AG20443 (cell line): ENCODE measurements at regions not wholly inside any gene's neighbourhood (a gene's known extent, or its start where the extent isn't known, plus 50 kb on each side); places are given as distances from the start of the nearest gene placed in this dataset.
A peak's percentile ranks its signal among the peaks of the same experiment; 100 is the strongest.

Source experiments
- DNase-seq: peaks from one replicate; pipeline ENCODE4 v3.0.0; 2012; ENCODE audit warnings: low spot score, mixed read lengths

DNA sequence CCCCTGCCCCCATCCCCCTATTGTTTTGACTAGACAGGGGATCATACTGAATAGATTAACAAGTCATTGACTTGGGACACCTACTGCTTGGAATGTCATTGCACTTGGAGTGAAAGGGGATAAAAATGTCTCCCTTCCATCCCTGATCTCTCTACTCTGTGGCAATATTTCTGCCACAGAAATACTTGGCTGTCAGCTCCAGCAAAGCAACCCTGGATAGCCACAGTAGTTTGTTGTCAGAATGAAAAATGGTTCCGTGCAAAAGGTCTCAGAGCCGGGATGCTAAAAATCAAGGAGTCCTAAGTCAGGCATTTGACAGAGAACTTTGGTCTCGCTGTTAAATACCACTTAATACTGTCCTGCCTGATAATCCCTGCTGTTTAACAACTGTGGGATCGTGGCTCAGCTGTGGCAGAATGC lies 722.0 kb upstream of the SOX9 start:
- DNase-seq = peak; percentile 38

DNA sequence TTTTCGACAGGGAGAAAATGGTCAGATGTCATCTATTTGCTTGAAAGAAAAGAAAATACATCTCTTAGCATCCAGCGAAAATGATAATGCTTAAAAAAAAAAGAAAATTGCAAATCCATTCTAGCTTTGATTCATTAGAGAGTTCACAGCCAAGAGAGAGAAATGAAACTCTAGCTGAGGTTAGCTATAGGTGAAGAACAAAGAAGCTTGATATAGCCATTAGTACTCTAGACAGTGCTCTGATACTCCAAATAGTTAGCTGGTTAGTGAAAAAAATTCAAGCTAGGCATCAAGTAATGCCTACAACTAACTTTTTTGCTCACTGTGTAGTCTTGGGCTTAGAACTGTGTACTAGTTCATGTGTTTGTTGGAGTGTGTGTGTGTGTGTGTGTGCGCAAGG lies 721.6 kb upstream of the SOX9 start:
- no peak for DNase-seq

DNA sequence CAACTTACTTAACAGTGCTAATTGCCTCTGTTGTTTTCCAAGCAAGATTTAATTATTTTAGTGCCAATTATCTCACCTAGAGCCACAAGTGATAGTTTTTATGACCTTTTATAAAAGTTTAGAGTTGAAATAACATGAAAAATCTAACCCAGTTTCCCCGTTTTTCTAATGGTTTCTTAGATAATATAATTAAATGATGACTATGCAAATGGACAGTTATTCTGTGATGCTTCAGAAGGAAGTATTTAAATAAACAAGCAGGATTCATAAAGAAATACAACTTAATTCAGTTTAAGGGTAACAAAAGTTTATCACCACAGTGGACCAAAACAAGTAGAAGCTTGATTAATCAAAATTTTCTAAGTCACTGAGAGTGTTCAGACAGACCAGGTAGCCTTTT lies 721.2 kb upstream of the SOX9 start:
- DNase-seq = no peak

DNA sequence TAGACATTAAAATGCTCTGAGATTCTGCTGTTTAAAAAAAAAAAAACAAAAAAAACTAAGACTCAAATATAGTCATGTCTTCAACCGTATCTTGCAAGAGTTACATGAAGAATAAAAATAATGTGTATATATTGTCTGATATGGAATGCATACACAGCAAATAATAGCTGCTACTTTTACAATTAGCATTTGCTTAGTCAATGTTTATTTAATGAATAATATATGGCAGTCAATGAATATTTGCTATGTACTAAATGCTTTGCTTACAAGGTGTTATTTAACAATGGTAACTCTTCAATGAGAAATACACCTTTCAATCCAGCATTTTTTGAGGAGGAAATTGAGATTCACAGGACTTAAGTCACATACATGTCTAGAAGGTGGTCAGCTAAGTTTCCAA lies 718.8 kb upstream of the SOX9 start:
- no peak for DNase-seq

DNA sequence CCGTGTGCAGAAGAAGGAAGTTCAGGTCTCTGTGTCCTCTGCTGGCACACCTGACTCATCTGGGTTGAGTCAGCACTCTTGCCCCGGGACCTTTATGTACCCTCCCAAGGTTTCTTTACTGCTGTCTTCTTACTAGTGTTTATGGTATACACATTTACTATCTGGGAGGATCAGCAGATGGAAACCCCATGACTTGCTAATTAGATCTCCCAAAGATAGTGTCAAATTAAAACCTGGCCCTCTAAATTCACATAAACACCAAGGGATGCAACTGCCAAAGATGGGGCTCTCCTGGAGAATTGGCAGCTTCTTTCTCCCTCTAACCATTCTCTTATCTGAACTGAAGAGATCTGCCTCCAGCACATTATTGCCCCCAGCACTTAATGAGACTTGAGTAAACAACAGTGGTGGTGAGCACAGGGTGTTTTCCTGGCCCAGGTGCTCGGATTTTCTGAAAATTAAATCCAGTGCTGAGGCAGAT lies 718.1 kb upstream of the SOX9 start:
- no peak for DNase-seq

DNA sequence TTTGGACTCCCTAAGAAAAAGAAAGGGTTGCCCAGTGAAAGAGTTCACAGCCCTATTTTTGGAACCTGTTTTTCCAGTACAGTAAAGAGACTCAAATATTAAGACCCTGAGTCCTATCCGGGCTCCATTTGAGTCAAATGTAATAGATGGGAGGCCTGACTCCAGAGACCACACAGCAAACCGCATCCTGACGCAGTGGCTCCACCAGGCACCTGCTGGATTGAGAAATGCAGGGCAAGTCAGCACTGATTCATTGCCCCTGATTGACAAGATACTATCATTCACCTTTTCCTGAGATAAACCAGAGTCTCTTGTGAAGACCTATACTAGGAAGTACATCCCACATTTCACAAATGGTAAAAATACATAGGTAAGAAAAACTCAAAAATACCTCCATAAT lies 715.7 kb upstream of the SOX9 start:
- no peak for DNase-seq

DNA sequence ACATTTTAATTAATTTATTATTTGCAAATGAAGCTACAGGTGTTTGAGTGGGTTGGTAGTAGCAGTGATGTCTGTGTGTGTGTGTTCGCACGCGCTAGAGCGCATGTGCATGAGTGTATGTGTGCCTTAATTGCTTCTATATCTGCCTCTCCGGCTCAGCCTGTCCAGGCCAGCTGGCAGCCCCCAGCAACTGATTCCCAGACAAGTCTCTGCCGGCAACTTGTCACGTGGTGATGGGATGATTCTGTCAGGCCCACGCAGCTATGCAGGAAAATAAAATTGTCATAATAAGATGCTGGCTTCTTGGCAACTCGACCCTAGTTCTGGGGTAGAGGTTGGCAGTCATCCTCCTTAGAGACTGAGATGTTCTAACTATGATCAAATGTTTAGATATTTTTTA lies 712.8 kb upstream of the SOX9 start:
- DNase-seq = no peak

DNA sequence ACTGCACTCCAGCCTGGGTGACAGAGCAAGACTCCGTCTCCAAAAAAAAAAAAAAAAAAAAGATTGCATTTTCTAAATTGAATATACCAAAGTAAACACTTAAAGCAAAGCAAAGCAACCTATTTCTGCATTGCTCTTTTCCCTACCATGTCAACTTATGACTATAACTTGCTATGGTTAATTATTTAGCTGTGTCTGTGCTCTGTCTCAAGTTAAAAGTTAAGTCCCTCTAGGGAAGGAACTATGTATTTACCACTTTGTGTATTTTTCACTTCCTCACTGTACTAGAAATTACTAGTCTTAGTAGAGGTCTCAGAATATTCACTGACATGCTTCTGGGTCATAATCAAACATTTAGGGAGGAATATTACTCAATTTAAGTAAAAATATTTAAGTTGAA lies 711.7 kb upstream of the SOX9 start:
- DNase-seq = no peak

DNA sequence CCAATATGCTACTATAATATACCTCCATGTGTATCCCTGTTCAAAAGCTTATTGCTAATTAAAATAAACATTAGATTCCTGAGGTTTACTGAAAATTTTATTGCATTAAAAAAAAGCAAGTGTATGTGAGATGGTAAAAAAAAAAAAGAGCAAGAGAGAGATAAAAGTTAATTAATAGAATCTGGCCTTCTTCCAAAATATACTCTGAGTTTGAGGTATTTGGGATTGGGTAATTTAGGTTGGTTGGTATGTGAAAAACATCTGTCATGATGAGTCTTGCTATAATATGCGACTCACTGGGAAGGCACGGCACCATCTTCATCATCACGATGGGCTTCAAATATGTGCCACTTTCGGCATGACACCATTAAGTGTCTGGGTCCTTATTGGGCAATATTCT lies 711.1 kb upstream of the SOX9 start:
- DNase-seq = peak; percentile 63

DNA sequence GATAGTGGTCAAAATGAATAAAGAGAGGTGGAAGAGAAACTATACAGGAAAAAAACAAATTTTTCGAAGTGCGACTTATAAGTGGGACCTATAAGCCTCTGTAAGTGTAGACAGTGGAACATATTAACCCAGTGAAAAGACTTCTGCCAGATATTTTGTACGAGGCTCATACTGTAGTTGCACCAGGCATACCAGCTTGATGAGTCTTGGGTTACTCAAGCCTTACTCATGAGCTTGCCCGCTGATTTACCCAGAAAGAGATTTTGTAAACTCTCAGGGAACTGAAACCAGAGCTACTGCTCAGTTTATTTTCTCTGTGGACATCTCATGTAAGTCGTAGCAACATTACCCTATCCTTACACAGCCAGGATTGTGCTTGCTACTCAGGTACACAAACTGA lies 708.0 kb upstream of the SOX9 start:
- peak; percentile 88 for DNase-seq

DNA sequence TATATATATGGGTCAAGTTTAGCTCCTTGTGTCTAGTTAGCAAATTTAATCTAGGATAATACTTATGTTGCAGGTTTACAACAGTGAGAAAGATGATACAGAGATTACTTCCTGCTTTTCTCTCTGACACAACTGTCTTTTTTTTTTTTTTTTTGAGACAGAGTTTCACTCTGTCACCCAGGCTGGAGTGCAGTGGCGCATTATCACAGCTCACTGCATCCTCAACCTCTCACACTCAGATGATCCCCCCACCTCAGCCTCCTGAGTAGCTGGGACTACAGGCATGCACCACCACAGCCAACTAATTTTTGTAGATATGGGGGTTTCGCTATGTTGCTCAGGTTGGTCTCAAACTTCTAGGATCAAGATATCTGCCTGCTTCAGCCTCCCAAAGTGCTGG lies 706.9 kb upstream of the SOX9 start:
- DNase-seq = no peak

DNA sequence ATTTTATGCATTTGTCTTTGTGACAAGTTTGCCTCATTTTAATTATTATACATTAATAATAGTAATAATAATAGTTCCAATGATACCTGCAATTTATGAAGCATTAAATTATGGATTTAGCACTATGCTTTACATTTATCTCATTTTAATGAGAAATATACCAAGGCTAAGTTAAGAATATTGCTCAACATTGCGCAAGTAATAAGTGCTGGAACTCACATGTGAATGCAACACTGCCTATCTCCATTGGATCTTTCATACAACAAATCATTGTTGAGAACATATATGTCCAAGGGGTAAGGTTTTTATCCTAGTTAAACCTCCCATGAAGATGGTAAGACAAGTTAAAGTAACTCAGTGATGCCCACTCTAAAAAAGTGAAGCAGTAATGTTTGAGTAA lies 703.7 kb upstream of the SOX9 start:
- no peak for DNase-seq

DNA sequence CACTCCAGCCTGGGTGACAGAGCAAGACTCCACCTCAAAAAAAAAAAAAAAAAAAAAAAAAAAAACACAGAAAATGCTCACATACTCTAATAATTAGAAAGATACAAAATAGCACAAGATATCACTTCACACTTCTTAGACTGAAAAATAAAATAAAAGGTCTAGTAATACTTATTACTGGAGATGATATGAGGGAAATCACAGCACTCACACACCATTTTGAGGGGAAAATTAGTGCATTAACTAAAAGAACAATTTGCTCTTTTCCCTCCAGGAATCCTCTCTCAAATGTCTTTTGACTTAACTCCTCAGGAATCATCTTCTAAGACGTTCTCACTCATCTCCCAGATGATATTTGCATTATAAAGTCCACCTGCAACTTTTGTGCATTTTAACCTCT lies 697.9 kb upstream of the SOX9 start:
- no peak for DNase-seq

DNA sequence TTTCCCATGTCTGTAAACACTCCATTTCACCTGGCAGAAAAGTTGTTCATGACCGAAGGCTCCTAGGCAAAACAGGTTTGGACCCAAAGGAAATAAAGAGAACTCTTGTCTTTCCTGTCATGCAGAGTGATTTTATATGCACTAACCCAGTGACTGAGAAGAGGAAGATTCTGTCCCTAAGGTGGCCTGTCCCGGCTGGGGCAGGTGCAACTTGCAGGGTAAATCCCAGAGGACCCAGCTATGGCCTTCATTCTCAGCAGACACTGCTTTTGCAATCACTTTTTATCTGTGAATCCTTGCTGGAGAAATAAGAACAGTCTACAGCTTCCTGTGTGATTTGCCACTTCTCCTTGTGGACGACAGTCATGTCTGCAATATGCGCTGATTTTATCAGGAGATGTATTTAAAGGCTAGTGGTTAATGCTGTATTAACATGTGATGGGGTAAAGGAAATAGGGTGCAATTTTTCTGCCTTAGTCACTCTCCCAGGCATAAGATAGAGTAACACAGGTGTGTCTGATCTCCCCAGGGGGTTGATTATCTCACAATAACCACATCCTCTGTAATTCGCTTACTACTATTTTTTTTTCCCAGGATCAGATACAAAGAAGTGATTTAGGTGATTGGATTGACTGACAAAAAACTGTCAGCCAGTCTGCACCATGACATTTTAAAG lies 696.8 kb upstream of the SOX9 start:
- no peak for DNase-seq

DNA sequence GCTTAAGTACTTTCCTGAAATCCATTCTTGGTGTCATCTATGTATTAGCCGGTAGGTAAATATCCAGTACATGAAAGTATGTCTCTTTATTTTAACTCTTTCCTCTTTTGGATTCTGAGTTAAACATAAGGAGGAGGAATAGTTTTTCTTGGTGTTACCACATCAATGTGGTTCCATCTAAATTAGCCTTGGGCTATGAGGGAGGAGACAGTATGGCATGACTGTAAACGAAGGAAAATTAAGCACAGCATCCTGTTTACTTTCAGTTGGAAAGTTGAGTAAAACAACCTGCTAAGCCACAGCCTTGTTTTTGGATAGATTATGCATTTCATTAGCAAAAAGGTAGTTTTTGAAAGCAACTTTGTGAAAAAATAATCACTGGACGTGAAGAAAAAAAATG lies 693.0 kb upstream of the SOX9 start:
- no peak for DNase-seq

DNA sequence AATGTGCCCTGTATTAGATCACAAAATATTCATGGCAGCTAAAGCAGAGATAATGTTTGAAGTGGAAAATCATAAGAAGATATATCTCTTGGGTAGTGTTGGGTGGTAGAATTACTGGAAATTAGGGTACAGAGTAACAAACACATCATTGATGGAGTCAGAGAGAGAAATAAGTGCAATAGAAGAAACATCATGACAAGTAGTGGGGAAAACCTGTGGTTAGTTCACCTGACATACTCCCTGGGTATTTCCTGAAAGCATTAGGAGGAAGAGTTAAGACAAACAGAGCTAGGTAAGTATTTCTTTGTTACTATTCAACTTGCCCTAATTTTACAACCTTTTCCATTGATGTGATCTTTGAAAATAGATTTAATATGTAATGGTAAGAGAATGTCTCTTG lies 691.9 kb upstream of the SOX9 start:
- no peak for DNase-seq

DNA sequence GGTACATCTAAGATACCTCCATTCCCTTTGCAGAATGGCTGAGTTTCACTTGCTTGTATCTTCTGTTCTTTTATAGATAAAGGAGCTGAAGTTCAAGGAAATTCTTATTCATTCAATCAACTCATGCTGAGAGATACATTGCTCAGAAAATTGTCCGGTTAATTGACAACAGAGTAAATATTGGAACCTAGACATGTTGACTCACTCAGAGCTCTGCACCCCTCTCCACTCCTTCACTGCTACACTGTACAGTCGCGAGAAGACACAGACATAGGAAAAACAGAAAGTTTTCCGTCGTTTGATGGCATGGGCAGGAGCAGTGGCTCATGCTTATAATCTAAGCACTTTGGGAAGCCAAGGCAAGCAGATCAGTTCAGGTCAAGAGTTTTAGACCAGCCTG lies 690.5 kb upstream of the SOX9 start:
- no peak for DNase-seq

DNA sequence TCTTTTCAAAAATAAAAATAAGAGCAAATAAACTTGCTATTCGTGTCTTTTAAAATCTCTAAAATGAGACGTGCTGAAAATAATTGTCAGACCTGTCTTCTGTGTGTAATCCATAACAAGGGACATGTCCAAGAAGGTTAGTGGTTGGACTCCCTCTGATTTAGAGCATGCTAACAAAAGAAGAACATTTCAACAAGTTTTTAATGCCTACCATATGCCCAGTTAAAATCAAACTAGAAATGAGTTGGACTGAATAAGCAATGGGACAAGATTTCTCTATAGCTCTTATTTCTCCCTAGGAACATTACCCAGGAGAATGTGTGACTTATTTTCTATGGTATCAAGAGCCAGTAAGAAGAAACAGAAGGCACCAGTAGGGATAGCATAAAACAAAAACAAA lies 689.7 kb upstream of the SOX9 start:
- no peak for DNase-seq

DNA sequence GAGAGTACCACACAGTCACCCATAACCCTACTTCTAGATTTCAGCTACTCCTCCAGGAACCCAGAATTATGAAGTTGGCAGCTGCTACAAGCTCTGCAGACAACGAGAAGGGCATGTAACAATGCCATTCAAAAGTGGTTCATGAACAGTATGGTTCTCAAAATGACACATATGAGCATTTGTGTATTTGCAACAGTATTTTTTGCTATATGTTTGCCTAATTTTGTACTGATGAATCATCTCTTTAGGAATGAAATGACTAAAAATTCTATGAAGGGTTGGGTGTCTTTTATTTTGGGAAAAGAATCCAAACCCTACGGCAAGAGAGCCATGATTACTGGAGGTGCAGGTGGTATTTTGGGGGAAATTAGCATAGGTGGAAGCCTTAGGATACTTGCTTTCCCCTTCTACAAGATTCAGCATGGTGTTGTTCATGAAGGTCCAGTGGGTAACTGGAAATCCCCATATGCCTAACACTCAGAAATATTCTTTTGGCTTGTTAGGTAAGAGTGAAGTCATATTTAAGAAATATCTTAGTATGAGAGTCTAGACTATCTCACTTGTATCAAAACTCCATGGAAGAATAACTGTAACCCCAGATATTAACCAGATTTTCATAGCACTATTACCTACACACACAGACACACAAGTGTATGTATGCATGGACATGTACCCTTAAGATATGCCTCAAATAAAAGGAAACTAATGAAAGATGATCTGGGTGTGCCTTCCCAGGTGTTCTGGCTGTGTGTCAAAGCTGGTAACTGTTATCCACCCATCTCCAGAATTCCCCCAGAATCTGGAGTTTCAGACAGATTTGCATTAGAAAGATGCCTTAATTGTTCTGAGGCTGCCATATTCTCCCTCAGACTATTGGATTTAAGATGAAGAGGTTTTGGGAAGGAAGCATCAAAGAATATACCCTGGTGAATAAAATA lies 688.2 kb upstream of the SOX9 start:
- no peak for DNase-seq

DNA sequence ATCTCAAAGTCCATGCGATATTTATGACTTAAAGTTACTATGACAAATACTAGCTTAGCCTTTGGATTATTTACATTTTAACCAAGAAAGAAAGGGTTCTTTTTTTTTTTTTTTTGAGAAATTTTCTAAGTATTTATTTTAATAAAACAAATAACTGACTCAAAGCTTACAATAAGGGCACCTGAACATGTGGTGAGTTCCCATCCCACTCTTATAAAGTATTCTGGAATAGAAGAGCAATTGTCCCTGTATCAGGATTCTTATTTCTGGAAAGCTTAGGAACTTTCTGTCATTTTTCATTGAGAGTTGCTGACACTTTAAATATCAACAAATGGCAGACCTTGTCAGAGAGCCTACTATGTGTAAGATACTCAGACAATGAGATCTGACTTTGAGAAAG lies 686.1 kb upstream of the SOX9 start:
- DNase-seq = no peak

DNA sequence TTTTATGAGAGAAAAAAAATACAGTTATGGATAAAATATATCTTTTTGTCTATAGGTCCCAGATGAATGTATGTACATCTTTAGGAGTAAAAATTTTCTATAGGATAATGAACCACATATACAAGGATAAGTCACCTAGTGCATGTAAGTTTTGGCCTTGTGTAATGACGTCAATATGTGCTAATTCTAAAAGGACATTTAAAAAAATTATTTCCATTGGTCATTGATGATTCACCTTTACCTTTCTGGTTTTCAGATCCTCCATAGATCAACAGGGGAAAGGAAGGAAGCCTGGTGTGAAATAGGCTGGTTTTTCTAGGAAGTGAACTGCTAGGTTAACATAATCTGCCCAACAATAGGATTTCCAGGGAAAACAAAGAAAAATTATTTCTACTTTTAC lies 684.3 kb upstream of the SOX9 start:
- no peak for DNase-seq

DNA sequence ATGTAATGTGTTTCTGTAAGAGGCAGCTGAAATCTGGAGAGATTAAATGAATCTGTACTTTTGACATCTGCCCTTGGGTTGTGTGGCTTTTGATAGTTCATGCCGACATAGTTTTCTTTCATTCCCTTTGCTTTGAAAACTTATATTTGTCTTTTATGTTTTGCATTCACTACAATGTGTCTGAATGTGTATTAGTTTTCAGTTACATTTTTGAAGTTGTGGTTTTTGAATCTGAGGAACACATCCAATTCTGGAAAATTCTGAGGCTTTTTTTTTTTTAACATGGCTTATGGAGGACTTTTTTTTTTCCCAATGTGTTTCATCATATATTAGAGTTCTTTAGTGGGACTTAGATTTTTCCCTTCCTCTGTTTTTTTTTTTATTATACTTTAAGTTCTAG lies 683.7 kb upstream of the SOX9 start:
- no peak for DNase-seq

DNA sequence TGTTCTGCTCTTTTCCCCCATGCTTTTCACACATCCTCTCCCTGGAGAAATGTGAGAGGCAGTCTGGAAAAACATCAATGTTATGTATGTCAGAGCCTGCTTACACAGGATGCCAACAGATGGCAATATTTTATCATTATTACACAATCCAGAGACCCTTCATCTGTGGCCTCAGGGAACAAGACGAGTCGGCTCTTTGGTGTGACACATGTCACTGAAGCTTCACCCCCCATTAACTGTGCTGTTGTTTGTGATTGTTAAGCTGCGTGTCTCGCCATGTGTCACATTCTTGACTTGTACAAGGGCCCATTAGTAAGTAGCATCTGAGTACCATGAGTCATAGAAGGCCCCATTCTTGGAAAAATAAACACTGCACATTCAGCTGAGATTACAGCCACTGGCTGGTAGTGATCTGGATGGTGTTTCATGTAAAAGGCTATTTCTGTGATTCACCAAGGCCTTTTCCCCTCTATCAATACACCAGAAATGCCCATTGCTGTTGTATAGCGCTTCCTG lies 682.1 kb upstream of the SOX9 start:
- peak; percentile 79 for DNase-seq
